ENCODE measurements at regions not wholly inside any gene's neighbourhood (a gene's known extent, or its start where the extent isn't known, plus 50 kb on each side); places are given as distances from the start of the nearest gene placed in this dataset.

DNA sequence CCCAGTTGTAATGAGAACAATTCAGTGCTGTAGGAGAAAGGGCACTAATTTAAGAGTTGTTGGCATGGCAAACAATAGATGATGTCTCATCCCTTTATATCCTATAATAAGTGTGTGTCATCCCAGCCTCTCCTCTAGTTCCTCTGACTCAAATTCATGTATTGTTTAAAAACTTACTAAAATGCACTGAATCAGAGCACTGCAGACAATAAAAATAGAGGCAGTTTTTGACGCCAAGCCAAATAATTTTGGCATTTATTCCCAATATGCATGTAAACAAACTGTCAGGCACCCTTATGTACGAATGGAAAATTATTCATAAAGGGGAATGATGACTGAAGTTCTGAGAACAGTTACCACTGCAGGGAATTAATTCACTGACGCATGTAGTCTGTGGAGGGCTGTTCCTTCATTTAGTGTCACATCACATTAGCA, 57.9 kb upstream of the TMX1 start:
- Histone ChIP-seq H3K27ac (ENCODE audit: low read depth, low read length) (no peak overlapping the region), H3K9ac (ENCODE audit: low read depth, low read length) (no peak overlapping the region), H3K36me3 (ENCODE audit: control insufficient read depth, insufficient read depth, low read length) (no peaks in the 10 kb centered on the region), H3K4me3 (ENCODE audit: low read depth, low read length) (no peak overlapping the region), H3K4me1 (ENCODE audit: control insufficient read depth, insufficient read depth, low read length) (peaks cover 3% of the 10 kb centered on the region; the same call in 1 of the 2 replicates), H3K9me3 (ENCODE audit: control insufficient read depth, insufficient read depth, low read length) (no peaks in the 10 kb centered on the region), H3K27me3 (ENCODE audit: control insufficient read depth, insufficient read depth, low read length) (no peaks in the 10 kb centered on the region)

GRCh38 chr14:51185180-51185579, 54.9 kb upstream of the TMX1 start:
- no peaks in the 10 kb centered on the region for H3K27me3 ChIP-seq (ENCODE audit: control insufficient read depth, insufficient read depth, low read length)
- no peak overlapping the region for H3K4me3 ChIP-seq (ENCODE audit: low read depth, low read length)
- H3K27ac ChIP-seq (ENCODE audit: low read depth, low read length), result no peak overlapping the region
- H3K36me3 ChIP-seq (ENCODE audit: control insufficient read depth, insufficient read depth, low read length), result no peaks in the 10 kb centered on the region
- H3K4me1 ChIP-seq (ENCODE audit: control insufficient read depth, insufficient read depth, low read length), result no peaks in the 10 kb centered on the region
- no peak overlapping the region for H3K9ac ChIP-seq (ENCODE audit: low read depth, low read length)
- H3K9me3 ChIP-seq (ENCODE audit: control insufficient read depth, insufficient read depth, low read length), result no peaks in the 10 kb centered on the region

GRCh38 chr14:51185754-51186153, 54.3 kb upstream of the TMX1 start:
- H3K4me3 ChIP-seq (ENCODE audit: low read depth, low read length), result no peak overlapping the region
- no peaks in the 10 kb centered on the region for H3K4me1 ChIP-seq (ENCODE audit: control insufficient read depth, insufficient read depth, low read length)
- no peaks in the 10 kb centered on the region for H3K36me3 ChIP-seq (ENCODE audit: control insufficient read depth, insufficient read depth, low read length)
- H3K9ac ChIP-seq (ENCODE audit: low read depth, low read length), result no peak overlapping the region
- H3K27me3 ChIP-seq (ENCODE audit: control insufficient read depth, insufficient read depth, low read length), result no peaks in the 10 kb centered on the region
- no peak overlapping the region for H3K27ac ChIP-seq (ENCODE audit: low read depth, low read length)
- no peaks in the 10 kb centered on the region for H3K9me3 ChIP-seq (ENCODE audit: control insufficient read depth, insufficient read depth, low read length)

DNA sequence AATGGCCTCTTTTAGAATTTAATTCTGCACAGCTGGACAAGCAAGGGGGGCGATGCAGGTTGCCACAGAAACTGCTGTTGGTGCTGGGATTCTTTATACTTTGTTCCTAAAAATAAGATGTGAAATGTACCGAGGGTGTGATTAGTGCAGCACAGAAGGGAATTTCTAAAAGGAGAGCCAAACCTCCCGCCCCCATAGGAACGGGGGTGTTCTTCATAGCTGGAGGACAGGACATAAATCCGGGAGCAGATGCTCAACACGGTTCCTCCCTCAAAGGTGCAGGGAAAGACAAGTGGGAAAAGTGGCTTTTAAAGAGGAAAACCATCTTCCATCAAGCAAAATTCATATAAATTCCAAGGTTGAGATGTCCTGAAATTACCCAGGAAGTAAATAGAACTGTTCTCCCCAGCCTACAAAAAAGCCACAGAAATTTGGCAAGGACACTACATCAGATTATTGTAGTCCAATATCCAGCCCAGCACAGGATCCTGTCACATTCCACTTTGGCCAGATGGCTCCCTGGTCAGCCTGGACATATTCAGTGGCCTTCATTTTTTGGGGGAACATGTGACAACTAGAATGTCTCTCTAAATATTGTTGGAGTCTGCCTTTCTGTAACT, 51.4 kb upstream of the TMX1 start:
- Histone ChIP-seq H3K9ac (ENCODE audit: low read depth, low read length) (no peak overlapping the region), H3K4me3 (ENCODE audit: low read depth, low read length) (no peak overlapping the region), H3K9me3 (ENCODE audit: control insufficient read depth, insufficient read depth, low read length) (no peaks in the 10 kb centered on the region), H3K27ac (ENCODE audit: low read depth, low read length) (no peak overlapping the region), H3K4me1 (ENCODE audit: control insufficient read depth, insufficient read depth, low read length) (no peaks in the 10 kb centered on the region), H3K27me3 (ENCODE audit: control insufficient read depth, insufficient read depth, low read length) (no peaks in the 10 kb centered on the region), H3K36me3 (ENCODE audit: control insufficient read depth, insufficient read depth, low read length) (no peaks in the 10 kb centered on the region)

DNA sequence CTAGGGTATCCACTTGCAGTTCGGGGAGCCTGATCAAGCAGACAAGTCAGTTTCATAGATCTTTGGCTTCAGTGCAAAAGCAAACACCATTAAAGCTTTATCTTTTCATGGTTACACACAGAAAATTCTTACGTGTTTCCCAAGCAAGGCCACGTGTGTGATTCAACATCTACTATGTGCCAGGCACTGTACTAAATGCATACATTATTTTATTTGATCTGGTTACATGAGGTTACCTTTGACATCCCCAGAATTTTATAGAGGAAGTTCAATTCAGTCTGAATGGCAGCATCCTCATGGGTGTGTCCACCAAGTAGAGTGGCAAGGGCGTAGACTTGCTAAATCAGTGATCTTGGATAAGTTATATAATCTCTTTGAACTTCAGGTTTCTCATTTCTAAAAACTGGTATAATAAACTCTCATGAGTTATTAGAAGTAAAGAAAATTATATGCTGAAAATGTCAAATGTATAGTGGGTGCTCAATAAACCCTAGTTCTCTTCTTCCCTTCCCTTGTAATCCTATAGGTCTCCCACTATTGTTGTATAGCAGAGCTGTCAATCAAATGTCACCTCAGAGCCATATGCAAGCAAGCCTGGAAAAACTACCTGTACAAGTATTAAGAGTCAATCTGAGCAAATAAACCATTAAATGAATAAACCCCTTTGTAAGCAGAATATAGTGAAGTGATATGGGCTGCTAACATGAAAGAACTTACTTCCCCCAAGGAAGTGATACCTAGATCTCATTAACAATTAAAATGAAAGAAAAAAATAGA, 50.3 kb upstream of the TMX1 start:
- no peaks in the 10 kb centered on the region for H3K4me1 ChIP-seq (ENCODE audit: control insufficient read depth, insufficient read depth, low read length)
- H3K27ac ChIP-seq (ENCODE audit: low read depth, low read length), result no peak overlapping the region
- no peaks in the 10 kb centered on the region for H3K36me3 ChIP-seq (ENCODE audit: control insufficient read depth, insufficient read depth, low read length)
- no peaks in the 10 kb centered on the region for H3K27me3 ChIP-seq (ENCODE audit: control insufficient read depth, insufficient read depth, low read length)
- no peak overlapping the region for H3K9ac ChIP-seq (ENCODE audit: low read depth, low read length)
- H3K4me3 ChIP-seq (ENCODE audit: low read depth, low read length), result no peak overlapping the region
- no peaks in the 10 kb centered on the region for H3K9me3 ChIP-seq (ENCODE audit: control insufficient read depth, insufficient read depth, low read length)

Measured in HUES48 (cell line).